HTR-8/SVneo (cell line): ENCODE measurements at regions not wholly inside any gene's neighbourhood (a gene's known extent, or its start where the extent isn't known, plus 50 kb on each side); places are given as distances from the start of the nearest gene placed in this dataset.
"Not testable (repeated sequence)": the region's sequence is repeated elsewhere in the genome, so short reads cannot be mapped to it uniquely, and the experiment has no call there.

Experiments used
- DNase-seq: peaks from one replicate; pipeline ENCODE4 v3.0.0; 2011; ENCODE audit warnings: low spot score, mixed read lengths; ENCODE audit not compliant: insufficient read length
- FAIRE-seq: peaks from 2 replicates; lab custom pipeline; 2011; peaks lifted over from hg19 to GRCh38; lab: Jason Lieb, UNC

- FAIRE-seq (no peak), DNase-seq (no peak)
These were observed 840.2 kb upstream of the GOT2 start for GRCh38 chr16:59574296-59574695.

- DNase-seq (peak; percentile 2), FAIRE-seq (no peak)
These were observed 839.6 kb upstream of the GOT2 start for GRCh38 chr16:59573528-59574271.

DNA sequence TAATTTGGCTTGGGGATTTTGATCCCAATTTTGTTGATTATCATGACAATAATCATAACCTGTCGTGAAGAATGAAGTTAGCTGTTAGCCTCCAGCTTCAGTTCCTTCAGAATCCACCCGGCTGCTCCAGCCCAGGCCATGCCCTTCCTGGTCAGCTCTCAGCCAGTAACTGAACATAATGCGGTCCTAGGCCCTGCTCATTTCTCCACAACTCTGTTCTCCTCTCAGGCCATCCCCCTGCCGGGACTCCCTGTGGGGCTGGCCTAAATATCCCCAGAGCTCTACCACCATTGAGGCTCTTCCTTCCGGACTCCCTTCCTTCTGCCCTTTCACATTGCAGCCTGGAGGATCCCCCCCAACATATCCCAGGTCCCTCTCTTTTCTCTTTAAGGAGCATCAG, 833.4 kb upstream of the GOT2 start:
- no peak for FAIRE-seq

DNA sequence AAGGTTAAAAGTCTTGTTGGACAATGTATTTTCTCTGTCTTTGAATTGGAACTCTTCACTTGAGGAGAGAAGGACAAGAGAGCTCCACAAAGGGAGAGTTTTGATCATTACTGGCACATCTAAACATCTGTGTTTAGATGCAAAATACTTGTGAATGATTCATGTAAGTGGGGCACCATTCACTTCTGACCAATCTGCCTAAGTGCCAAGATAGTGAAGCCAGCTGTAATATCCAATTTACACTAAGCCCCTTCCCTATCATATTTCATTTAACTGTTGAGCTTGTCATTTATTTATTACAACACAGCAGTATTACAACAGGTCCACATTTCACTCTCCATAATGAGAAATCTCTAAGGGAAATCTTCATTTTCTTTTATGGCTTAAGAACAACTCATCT, 832.3 kb upstream of the GOT2 start:
- FAIRE-seq (no peak), DNase-seq (no peak)

More for the DNA sequence above, 833.4 kb upstream of the GOT2 start:
- DNase-seq = no peak

GRCh38 chr16:59558679-59559078, 824.6 kb upstream of the GOT2 start:
- FAIRE-seq (no peak), DNase-seq (no peak)

DNA sequence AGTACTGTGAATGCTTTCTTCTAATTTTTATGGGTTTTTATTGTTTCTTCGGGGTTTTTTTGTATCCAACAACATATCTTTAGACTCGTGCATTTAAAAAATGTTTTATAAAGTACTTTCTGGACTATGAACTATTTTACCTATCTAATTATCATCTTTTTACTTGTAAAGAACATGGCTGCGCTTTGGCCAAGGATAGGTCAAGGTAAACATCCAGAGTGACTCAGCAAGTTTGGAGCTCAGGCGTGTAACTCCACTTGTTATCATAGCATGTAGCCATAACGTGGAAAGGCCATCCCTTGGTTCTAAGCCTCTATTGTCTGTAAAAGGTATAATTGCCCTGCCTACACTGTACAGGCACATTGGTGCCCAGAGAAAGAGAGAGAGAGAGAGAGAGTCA, 818.0 kb upstream of the GOT2 start:
- FAIRE-seq (no peak), DNase-seq (no peak)

- FAIRE-seq (no peak), DNase-seq (no peak)
These were observed 811.6 kb upstream of the GOT2 start for GRCh38 chr16:59545721-59546120.

- no peak for FAIRE-seq
- no peak for DNase-seq
These were observed 809.5 kb upstream of the GOT2 start for GRCh38 chr16:59543641-59544040.

DNA sequence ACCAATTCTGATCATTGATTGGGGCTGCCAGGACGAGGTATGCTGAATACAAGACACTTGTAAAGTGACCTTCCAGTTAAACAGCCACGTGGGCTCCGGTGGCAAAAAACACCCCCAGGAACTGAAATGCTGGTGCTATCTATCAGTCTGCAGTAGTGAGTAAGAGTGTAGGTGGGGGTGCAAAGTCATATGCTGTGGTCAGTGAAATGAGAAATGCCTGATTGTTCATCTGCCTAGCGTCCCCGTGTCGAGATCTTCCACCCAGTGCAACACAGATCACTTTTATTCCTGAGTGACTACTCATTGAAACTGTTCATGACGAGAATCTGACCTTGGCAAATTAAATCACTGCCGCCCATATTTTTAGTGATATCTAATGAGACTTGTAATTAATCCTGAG, 806.5 kb upstream of the GOT2 start:
- FAIRE-seq (no peak), DNase-seq (no peak)

GRCh38 chr16:59535298-59535697, 801.2 kb upstream of the GOT2 start:
- no peak for DNase-seq
- no peak for FAIRE-seq

GRCh38 chr16:59527206-59527997, 793.3 kb upstream of the GOT2 start:
- DNase-seq = peak; percentile 27
- FAIRE-seq = no peak

DNA sequence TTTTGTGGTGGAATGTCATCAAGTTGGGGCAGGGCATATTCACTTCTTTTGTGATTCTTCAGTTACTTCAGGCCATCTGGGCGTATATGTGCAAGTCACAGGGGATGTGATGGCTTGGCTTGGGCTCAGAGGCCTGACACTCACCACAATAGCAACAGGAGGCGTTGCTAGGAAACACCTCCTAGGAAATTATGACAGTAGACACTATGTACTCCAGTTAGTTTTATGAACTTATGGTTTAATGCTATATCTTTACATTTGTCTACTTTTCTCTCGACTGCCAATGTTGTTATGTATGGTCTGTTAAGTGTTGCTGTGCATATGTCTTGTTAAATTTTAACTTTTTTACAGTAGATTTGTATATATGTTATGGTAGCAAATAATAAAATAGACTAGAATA, 788.7 kb upstream of the GOT2 start:
- DNase-seq (no peak), FAIRE-seq (no peak)

GRCh38 chr16:59518721-59519120, 784.6 kb upstream of the GOT2 start:
- DNase-seq, FAIRE-seq: not testable (repeated sequence)

- FAIRE-seq = no peak
- DNase-seq = no peak
These were observed 780.5 kb upstream of the GOT2 start for GRCh38 chr16:59514651-59515050.

DNA sequence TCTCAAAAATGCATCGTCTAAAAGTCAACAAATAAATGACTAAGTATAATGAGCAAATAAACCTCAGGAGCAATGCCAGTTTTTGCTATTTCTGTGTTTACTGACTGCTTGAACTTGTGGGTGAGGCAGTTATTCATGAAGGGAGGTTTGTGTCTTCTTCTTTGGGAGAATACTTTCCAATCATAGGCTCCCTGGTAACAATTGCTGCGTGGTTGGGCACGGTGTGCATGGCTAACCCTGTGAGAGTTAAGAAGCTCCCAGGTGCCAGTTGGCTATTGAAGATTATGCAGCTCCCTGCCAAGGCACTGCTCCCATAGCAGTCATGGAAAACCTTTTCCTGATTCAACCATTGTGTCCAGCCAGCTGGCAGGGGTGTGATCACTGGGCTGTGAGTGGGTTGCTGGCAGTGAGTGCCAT, 775.9 kb upstream of the GOT2 start:
- DNase-seq (no peak), FAIRE-seq (no peak)

DNA sequence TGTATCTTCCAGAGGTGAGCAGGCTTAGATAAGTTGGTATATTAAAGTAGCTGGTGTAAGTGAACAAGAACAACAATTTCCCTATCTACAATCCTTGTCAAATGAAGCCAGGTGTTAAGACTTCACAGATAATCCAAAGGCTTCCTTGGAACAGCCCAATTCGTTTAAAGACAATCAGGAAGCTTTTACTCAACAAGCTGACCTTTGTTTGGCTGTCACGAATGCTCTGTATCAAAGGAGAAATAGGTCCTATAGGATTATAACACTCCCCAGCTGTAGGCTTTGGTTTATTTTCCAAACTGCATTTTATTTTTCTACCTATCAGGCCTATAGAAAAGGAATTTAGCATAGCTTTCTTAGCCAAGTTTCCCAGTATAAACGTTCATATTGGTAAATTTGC, 766.5 kb upstream of the GOT2 start:
- FAIRE-seq (no peak), DNase-seq (no peak)

GRCh38 chr16:59487067-59487466, 753.0 kb upstream of the GOT2 start:
- FAIRE-seq = no peak
- no peak for DNase-seq

DNA sequence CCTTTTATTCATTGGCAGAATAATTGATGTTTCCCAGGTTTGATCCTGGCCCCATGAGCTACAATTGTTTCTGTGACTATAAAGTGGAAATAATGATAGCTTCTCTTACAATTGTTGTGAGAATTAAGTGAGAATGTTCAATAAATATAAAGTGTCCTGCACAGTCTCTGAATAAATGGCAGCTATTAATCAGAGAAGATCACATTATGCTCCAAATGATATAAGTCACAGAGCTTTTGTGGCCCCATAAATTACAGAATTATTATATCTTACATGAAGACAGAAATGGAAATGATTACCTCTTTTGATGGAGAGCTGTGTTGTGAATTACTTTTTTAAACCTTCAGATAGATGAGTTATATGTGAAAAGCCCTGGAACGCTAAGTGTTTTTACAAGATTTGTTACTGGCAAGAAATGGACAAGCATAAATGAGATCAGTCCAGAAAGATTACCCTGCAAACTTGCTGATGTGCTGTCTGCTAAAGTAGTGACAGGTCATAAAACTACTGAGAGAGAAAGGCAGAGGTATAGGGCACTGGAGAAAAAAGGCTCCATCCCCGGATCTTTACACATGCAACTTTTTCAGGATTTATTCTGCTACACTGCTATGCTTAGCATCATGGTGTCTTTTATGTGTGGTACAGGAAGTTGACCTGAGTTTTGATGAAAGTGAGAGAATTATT, 750.9 kb upstream of the GOT2 start:
- DNase-seq (no peak), FAIRE-seq (no peak)

DNA sequence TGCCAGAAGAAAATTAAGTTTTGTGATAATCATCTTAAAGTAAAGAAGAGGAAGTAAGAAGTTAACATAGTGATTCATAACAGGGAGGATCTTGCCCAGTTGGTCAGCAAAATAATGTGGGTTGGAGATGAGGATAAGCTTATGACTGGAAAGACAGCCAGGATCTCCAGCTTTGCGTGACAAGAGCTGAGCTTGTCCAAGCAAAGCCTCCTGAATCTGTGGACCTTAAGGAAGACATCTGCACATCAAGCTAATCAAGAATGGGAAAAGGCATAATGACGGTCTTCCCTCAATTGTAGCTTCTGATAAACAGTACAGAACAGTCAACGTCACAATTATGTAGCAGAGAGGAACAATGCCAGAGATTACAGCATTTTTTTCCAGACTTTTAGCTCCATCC, 744.7 kb upstream of the GOT2 start:
- FAIRE-seq = no peak
- no peak for DNase-seq

DNA sequence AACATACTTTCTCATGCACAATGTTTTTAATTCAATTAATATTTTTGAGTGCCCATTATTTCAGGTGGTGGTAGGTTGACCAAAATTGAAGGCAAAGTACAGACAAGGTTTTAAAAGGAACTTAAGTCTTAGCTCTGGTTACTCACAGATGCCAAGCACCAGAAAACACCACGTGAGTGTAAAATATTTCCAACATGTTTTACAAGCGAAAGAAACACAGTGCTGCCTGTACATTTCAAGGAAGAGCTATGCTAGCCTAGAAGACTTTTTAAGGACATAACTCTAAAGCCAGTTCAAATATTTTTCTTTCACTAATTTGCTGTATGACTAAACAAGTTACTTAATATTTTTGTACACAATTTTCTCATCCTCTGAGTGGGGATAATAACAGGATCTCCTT, 736.4 kb upstream of the GOT2 start:
- DNase-seq (no peak), FAIRE-seq (no peak)

- FAIRE-seq = no peak
- DNase-seq = no peak
These were observed 735.1 kb upstream of the GOT2 start for GRCh38 chr16:59469266-59469665.
